ENCODE measurements at regions not wholly inside any gene's neighbourhood (a gene's known extent, or its start where the extent isn't known, plus 50 kb on each side); places are given as distances from the start of the nearest gene placed in this dataset.

- TF ChIP-seq YY1 (IDR thresholded peaks at IDR 0.05) = no peak
- no peak for TF ChIP-seq ATF3 (IDR thresholded peaks at IDR 0.05)
- no peak for TF ChIP-seq REST (IDR thresholded peaks at IDR 0.05)
- TF ChIP-seq MAX (IDR thresholded peaks at IDR 0.05) = no peak
- TF ChIP-seq SP1 (IDR thresholded peaks at IDR 0.05) = peak; percentile 48
- TF ChIP-seq CTCF (IDR thresholded peaks at IDR 0.05; ENCODE audit: low read depth, low read length, missing input control) = no peak
- peak in 1 of 2 donors; percentile 20 for TF ChIP-seq RAD21 (IDR thresholded peaks at IDR 0.05)
- no peak for TF ChIP-seq GABPA (IDR thresholded peaks at IDR 0.05 in 1 of 2, conservative IDR thresholded peaks at IDR 0.05 in 1 of 2)
- no peak for TF ChIP-seq TAF1 (conservative IDR thresholded peaks at IDR 0.05)
Measured at GRCh38 chr11:106471276-106471675, 393.8 kb downstream of the AASDHPPT start.
